NCI-H1417 treated with DMSO at 0.1 percent for 48 hours (cell line): ENCODE measurements at regions not wholly inside any gene's neighbourhood (a gene's known extent, or its start where the extent isn't known, plus 50 kb on each side); places are given as distances from the start of the nearest gene placed in this dataset.

Experiments
- DNase-seq: peaks from one replicate; lab custom pipeline; 2025; lab: John Stamatoyannopoulos, UW

DNA sequence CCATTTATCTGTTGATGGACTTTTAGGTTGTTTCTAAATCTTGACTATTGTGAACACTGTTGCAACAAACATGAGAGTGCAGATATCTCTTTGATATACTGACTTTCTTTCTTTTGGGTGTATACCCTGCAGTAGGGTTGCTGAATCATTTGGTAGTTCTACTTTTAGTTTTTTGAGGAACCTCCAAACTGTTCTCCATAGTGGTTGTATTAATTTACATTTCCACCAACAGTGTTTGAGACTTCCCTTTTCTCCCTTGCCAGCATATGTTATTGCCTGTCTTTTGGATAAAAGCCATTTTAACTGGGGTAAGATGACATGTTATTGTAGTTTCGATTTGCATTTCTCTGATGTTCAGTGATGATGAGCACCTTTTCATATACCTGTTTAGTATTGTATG lies 330.0 kb downstream of the DDX10 start:
- DNase-seq = no peak

DNA sequence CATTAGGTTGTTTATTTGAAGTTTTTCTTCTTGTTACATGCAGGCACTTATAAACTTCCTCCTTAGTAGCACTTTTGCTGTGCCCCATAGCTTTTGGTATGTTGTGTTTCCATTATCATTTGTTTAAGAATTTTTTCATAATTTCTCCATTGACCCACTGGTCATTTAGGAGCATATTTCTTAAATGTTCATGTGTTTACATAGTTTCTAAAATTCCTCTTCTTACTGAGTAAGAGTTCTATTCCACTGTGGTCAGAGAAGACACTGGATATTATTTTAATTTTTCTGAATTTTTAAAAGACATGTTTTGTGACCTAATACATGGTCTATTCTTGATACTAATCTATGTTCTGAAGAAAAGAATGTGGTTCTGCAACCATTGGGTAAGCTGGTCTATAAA lies 333.0 kb downstream of the DDX10 start:
- DNase-seq = no peak

DNA sequence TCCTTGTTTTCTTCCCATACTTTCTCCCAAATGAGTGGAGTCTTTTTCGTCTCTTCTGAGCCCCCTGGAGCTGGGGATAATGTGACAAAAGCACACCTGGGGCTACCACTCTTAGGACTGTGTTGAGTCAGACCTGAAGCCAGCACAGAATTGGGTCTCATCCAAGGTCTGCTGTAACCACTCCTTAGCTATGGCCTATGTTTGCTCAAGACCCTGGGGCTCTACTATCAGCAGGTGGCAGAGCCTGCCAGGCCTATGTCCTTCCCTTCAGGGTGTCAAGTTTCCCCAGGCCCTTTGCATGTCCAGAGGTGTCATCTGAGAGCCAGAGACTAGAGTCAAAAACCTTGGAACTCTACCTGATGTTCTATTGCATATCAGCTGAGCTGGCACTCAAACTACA lies 335.7 kb downstream of the DDX10 start:
- no peak for DNase-seq

DNA sequence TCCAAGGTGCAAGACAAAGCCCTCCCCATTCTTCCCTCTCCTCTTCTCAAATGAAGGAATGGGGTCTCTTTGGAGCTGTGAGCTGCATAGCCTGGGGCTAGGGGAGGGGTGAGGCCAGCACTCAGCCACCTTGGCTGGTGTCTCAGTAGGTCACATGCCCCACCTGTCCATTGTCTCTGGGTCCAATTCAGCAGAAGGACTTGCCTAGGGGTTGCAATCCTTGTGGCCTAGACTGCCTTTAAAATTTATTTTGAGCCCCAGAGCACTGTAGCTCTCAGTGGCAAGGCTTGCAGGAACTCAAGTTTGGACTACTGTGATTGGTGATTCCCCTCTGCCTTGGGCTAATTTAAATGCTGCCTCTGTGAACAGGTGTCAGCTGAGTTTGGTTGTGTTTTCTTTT lies 336.7 kb downstream of the DDX10 start:
- DNase-seq = no peak

DNA sequence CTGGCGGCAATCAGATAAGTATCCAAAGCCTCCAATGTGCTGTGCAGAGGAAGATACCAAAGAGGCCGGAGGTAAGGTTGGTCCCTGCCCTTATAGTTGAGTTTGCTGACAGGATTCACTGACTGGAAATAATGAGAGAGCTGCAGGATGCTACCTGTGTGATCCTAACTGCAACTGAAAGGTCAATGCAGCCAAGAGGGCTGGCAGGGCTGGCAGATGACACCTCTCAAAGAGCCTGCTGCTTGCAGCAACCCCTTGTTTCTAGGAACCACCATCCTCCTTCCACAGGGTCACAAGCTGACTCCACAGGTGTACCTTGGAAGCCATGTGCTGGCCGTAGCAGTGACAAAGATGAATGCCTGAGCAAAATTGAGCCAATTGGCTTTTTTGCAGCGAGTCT lies 348.1 kb downstream of the DDX10 start:
- DNase-seq = no peak

DNA sequence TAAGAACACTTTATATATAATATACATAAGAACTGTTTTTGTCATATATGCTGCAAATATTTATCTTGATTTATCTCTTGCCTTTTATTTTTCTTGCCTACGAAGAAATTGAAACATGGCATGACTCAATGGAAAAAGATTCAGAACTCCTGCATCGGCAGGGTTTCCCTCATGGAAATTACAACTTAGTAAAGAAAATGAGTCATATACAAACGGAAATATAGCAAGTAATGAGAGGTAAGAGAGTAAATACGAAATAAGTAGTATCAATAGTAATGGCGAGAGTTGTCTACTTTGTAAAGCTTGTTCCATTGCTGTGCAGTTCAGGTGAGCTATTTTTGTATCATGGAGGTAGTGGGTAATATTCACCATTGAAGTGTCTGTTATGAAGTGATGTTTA lies 350.4 kb downstream of the DDX10 start:
- no peak for DNase-seq

DNA sequence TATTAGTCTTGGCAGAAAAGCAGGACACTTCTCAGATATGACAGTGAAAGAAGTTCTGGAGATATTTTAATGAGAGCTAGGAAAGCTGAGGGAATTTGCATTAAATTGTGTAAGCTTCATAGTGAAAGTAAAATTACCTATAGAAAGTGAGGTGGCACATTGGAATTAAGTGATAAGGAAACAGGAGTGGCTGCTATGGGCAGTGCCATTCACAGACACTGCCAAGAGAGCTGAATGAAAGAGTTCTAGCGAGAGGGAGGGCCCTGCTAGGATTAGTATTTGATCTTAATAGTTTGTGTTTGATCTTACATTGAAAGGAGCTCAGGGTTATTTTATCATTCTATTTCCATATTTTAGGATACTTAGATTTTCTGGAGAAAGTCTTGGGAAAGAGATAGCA lies 351.9 kb downstream of the DDX10 start:
- no peak for DNase-seq

DNA sequence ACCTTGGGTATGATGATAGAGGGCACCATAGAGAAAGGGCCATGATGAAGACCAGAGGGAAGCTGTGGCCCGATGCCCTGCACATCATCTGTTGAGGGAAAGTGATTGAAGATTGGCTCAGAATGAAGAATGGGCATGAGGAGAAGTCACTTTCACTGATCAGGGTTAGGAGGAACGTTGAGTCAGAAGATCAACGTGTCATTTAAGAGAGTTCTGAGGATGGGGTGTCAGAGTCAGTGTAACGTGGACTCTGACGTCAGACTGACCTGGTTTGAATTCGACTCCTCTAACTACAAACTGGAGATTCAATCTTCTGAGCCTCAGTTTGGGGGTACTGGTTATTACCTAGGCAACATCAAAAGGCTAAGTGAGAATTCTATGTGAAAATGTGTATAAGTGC lies 352.6 kb downstream of the DDX10 start:
- DNase-seq = no peak

DNA sequence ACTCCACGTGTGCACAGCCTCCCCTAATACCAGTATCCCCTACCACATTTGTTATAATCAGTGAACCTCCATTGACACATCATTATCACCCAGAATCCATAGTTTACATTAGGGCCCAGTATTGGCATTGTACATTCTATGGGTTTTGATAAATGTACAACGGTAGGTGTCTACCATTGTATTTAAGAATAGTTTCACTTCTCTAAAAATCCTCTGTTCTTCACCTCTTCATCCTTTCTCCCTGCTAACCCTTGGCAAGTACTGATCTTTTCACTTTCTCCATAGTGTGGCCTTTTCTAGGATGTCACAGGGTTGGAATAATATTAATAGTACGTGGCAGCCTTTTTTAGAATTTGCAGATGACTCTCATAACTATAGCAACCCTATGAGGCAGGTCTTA lies 353.8 kb downstream of the DDX10 start:
- no peak for DNase-seq

DNA sequence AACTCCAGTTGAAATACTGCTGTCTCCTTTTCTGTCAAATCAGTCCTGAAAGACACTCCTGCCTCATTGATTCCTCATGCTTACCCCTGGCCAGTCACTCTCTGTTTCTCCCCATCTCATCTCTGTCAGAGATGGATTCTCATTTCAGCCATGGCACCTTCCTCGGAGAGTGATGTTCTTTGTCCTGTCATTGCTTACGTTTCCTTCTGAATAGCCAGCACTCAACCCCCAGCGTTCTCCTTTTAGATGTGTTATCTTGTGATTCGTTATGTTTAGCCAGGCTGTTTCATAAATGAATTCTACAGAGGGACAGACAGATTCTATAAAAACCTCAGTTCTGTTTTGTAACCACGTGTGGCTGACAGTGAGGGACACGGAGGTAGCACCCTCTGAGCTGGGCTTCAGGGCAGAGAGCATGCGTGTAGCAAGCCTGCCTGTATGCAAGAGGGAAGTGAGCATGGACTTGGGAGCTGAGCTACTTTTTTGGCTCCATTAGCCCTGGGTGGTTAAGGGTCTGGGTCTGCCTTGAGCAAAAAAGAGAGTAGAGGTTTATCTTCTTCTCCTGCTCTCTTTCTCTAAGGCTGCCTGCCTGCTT lies 354.6 kb downstream of the DDX10 start:
- DNase-seq = no peak

DNA sequence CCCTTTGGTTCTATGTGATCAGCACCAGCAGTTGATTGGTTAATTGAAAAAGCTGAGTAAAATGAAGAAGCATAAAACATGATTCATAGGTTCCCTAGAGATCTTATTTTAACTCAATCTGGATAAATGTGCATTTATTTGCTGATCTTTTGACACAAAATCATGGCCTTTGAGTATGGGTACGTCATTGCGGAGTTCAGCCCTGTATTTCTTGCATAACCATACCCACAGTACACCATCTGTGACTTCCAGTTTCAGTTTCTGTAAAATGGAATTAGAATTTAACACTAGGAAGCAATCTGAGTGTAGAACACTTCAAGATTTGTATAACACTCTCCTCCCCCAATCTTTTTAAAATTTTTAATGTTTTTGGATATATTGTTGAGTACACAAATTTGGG lies 358.2 kb downstream of the DDX10 start:
- no peak for DNase-seq

DNA sequence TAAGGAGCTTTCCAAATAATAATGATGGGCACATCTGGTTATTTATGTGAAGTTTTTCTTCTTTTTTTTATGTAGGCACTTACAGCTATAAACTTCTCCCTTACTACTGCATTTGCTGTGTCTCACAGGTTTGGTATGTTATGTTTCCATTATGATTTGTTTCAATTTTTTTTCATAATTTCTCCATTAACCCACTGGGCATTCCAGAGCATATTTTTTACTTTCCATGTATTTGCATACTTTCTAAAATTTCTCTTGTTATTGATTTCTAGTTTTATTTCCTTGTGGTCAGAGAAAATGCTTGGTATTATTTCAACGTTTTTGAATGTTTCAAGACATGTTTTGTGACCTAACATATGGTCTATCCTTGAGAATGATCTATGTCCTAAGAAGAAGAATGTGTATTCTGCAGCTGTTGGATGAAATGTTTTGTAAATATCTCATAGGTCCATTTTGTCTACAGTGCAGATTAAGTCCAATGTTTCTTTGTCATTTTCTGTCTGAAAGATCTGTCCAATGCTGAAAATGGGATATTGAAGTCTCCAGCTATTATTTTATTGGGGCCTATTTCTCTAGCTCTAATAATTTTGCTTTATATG lies 362.1 kb downstream of the DDX10 start:
- DNase-seq = no peak

DNA sequence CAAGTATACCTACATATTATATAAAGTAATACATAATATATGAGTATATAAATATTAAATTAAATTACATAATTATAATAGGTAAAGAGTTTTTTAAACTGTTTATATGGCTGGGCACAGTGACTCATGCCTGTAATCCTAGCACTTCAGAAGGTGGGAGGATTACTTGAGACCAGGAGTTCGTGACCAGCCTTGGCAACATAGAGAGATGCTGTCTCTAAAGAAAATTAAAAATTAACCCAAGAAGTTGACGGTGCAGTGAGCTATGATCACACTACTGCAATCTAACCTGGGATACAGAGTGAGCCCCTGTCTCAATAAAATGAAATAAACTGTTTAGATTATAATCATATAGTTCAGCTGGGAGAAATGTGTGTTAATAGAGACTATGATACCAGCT lies 363.0 kb downstream of the DDX10 start:
- no peak for DNase-seq

DNA sequence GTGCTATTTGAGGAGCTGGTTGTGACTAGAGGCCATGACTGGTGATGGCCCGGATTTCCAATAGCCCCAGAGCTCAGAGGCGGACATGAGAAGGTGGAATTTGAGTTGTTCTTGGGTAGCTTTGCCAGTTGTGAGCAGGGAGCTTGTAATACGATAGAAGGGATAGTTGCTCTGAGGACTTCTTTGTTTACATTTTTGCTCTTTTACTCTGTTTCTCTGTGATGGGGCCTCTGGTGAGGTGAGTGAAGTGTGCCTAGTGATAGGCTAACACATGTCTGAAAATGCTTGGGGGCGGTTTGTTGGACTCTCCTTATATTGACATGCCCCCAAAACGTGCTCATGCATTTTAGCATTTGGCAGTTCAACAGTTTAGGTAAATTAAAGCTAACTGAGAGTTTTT lies 365.1 kb downstream of the DDX10 start:
- DNase-seq = no peak

DNA sequence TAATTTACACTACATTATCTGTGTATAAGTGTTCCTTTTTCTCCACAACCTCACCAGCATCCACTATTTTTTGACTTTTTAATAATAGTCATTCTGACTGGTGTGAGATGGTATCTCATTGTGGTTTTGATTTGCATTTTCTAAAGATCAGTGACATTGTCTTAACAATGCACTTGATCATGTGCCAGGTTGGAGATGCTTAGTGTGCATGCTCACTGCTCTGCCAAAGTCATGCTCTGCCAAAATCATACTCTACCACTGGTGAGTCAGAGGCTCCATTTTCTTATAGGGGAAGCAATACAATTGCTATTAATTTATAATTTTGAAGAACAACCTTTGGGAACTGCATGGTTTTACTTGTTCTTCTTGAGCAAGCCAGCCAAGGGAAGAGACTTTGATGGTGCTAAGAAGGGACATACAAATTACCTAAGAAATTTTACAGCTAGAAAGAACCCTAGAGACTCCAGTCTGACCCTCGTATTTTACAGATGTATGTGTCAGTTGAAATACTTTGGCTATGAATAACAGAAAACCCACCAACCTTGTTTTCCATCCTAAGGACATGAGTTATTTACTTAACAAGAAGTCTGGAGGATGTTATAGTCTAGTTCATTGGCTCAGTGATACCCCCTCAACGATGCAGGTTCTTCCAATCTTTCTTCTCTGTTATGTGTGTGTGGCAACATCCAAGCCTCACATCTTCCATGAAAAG lies 368.9 kb downstream of the DDX10 start:
- no peak for DNase-seq

DNA sequence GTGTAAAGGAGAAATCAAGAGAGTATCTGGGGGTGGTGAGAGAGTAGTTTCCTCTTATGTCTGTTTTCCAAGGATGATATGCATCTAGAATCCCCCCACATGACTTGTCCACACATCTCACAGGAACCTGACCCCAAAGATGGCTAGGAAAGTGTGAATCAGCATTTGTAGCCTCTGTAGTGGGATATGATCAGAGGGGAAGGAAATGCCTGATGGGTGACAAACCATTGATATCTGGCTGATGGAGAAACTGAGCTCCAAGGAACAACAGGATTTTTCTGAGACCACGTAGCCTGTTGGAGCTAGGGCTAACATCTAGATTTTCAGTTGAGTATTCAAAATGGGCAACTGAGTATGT lies 369.4 kb downstream of the DDX10 start:
- DNase-seq = no peak

DNA sequence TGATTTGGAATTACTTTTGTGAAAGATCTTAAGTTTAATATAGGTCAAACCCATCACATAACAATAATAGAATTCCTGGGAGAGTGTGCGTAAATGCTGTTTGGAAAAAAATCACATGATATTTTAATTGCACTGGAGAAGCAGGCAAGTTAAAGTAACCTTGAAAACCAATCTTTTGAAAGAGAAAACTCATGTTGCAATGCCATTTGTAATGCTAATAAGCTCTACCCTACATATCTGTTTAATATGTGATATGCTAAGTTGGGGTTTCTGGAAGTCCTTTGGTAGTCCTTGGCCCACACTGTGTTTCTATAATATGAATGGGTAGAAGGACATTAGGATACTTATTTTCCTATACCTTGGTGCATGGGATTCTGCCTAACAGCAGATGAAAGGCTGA lies 370.4 kb downstream of the DDX10 start:
- no peak for DNase-seq

DNA sequence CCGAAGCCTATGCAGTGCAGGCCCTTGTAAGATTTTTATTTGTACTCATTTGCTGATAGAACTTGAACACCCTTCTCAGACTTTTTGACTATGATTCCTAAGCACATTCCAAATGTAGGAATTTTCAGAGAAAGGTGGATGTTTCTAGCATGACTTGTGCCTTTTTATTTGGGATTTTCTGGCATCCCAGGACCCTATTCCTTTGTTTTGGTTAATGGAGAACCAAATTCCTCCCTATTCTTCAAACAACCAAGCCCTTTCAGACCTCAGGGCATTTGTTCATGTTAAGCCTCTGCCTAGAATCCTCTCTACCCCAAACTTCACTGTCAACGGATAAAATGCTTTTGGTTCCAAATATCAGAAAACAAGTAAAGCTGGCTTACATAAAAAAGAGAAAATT lies 371.1 kb downstream of the DDX10 start:
- DNase-seq = no peak

DNA sequence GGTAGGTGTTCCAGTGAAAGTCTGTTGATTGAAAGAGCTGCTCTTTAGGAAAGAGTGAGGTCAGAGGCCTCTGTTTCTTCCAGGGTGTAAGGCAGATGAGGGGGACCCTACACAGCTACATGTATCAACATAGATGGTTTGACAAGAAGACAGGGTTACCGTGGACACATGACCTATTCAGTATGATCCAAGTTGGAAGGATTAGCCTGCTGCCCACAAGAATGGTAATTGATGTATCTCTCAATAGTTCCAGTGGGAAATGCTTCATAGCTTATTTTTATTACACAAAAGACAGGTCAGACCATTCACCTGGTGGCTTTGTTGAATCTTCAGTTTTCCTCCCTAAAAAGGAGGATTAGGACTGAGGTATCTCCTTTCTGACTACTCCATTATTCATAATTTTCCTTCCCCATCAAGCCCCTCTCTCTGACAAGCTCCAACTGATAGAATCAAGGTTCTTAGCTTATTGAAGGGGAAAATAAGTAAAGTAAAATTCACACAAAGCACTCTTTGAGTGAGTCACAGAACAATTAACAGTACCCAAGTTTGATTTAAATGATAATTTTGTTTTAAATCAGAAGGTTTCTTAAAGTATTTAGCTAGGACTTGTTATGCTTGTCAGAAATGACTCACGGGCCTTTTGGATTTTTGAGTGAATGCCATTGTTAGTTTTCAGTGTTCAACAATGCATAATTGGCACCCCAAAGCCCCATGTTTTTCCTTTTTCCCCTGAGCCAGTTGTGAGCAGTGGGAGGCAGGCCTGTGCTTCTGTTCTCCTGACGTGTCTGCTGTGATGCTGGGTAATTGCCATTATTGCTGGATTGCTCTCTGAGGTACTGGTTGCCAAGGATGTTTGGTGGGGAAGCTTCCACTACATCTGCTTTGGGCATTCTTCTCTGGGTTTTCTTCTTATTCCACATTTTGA lies 373.2 kb downstream of the DDX10 start:
- DNase-seq = no peak

DNA sequence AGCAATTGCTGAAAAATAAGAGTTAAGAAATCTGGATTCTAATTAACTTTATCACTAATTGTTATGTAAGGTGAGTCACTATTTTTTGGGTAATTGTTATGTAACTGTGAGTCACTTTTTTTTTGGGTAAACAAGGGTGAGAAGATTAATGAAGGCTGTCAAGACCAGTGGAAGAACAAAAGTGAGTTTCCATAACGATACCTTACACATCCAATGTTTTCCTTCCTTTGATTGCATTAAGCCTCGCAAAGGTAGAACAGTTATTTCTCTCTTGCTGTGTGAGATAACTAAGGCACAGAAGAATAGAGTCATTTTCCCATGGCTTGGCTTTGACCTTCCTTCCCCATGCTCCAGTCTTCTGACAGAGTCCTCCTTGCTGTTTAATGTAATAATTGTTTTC lies 374.7 kb downstream of the DDX10 start:
- no peak for DNase-seq

DNA sequence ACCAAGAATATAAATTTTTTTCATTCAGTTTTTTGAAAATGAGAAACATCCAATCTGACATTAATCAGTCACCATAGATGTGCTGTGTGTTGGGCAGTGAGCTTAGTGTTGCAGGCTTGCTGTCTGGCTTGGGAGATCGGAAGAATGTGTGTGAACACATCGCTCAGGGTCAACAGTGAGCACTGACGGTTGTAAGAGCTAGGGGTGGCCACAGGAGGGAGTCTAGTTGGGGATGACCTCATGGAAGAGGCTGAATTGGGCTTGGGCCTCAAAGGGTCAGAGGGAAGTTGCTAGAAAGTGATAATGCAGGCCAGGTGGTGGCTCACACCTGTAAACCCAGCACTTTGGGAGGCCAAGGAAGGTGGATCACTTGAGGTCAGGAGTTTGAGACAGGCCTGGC lies 375.4 kb downstream of the DDX10 start:
- DNase-seq = no peak

DNA sequence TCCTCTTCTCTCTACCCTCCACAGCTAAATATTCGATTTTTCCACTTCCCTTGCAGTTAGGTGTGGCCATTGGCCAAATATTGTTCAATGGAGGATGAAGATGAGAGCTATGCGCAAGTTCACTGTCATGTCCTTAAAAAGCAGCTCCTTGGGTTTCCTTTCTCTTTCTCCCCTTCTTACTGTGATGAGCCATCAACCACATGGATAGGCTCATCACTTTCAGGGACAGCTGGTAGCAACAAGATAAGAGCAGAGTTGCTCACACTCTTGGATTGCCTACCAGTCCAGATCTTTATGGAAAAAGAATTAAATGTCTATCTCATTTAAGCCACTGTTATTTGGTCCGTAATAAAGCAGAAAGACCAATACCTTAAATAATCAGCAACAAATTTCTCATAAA lies 377.0 kb downstream of the DDX10 start:
- no peak for DNase-seq

DNA sequence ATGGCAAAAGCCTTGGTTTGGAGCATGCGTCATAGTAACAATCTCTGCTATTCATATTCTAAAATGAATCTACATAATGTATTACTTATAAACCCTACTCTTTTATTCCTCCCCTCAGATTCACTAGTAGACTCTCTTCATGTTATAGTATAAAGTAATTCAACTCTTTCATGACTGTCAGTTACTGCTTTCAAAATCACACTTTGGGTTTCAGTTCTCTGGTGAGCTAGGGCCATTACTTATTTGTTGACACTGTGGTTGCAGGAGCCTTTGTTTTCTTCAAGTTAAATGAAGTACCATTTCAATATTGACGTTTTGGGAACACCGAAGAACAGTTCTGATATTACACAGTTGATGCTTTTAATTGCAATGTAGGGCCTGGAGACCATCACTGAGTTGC lies 378.4 kb downstream of the DDX10 start:
- no peak for DNase-seq
